ENCODE measurements at regions not wholly inside any gene's neighbourhood (a gene's known extent, or its start where the extent isn't known, plus 50 kb on each side); places are given as distances from the start of the nearest gene placed in this dataset.

DNA sequence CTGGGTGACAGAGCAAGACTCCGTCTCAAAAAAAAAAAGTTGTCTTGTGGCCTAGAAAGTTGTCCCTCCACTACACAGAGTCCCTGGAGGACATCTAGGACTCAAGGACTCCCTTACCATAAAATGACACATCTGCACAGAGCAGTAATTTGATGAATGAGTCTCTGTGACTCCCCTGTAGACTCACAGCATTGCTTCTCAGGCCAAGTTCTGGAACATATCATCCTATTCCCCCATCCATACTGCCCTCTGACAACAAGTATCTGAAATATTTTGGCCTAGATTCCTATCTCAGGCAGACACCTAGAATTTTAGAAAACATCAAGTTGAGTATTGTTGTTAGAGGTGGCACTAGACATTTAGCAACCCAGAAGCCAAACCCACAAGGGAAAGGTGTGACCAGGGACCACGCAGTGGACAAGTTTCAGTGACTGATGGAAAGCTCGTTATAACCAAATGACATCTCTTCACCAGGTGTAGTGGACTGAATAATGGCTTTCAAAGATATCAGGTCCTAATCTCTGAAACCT, 97.9 kb upstream of the ATP8B1 start:
- no peak overlapping the region for H3K4me3 Mint-ChIP-seq
- TF ChIP-seq, protein P1, sequence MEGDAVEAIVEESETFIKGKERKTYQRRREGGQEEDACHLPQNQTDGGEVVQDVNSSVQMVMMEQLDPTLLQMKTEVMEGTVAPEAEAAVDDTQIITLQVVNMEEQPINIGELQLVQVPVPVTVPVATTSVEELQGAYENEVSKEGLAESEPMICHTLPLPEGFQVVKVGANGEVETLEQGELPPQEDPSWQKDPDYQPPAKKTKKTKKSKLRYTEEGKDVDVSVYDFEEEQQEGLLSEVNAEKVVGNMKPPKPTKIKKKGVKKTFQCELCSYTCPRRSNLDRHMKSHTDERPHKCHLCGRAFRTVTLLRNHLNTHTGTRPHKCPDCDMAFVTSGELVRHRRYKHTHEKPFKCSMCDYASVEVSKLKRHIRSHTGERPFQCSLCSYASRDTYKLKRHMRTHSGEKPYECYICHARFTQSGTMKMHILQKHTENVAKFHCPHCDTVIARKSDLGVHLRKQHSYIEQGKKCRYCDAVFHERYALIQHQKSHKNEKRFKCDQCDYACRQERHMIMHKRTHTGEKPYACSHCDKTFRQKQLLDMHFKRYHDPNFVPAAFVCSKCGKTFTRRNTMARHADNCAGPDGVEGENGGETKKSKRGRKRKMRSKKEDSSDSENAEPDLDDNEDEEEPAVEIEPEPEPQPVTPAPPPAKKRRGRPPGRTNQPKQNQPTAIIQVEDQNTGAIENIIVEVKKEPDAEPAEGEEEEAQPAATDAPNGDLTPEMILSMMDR (IDR thresholded peaks at IDR 0.05) = no peak
- Histone ChIP-seq H3K9me3 (ENCODE audit: control insufficient read depth, insufficient read depth, low read length) (no peaks in the 10 kb centered on the region), H3K4me1 (ENCODE audit: control insufficient read depth, insufficient read depth, low read length) (no peaks in the 10 kb centered on the region), H3K36me3 (ENCODE audit: control insufficient read depth, insufficient read depth, low read length) (no peaks in the 10 kb centered on the region), H3K27ac (ENCODE audit: low read length) (no peak overlapping the region), H3K27me3 (ENCODE audit: control insufficient read depth, insufficient read depth, low read length) (no peaks in the 10 kb centered on the region), H3K4me3 (ENCODE audit: low read length) (no peak overlapping the region)
- H3K27me3 Mint-ChIP-seq (ENCODE audit: low read depth in 2 of 2) = peaks cover 3 to 5% of the 10 kb centered on the region in 2 donors
- no peaks in the 10 kb centered on the region for H3K36me3 Mint-ChIP-seq
- no peak overlapping the region for H3K27ac Mint-ChIP-seq
- no peaks in the 10 kb centered on the region for H3K9me3 Mint-ChIP-seq
- DNase-seq (no peak), ATAC-seq (no peak)
- 90% methylated on average over 3 of the region's 3 CpGs for WGBS (ENCODE audit: insufficient coverage)
- intact Hi-C loops (cut with micrococcal nuclease) = no loop called here
- H3K4me1 Mint-ChIP-seq = no peaks in the 10 kb centered on the region

DNA sequence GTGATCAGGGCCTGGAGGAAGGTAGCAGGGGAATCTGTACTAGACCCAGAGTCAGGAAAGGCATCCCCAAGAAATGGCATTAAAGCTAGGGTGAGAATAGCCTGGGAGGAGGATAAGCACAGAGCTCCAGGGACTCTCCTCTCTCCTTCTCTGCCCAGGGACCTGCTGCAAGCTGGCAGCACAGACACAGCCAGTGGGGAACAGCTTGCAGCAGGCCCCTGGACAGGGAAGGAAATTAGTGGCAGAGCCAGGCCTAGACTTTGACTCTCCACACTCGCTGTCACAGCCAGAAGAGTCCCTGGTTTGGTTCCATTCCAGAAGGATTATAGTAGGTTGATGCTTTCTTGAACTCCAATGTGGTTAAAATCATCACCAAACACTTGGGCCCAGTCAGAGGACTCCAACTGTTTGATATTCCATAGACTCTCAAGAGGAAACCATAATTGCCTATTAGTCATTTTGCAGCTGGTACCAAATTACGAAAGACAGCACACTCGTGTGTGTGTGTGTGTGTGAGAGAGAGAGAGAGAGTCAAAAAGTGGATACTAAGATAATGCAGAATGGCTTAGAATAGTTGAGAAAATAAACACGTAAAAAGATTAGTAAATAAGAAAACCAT, 95.5 kb upstream of the ATP8B1 start:
- Mint-ChIP-seq H3K9me3 (no peaks in the 10 kb centered on the region), H3K27ac (no peak overlapping the region), H3K4me3 (no peak overlapping the region), H3K27me3 (ENCODE audit: low read depth in 2 of 2) (no peaks in the 10 kb centered on the region), H3K36me3 (no peaks in the 10 kb centered on the region), H3K4me1 (no peaks in the 10 kb centered on the region)
- intact Hi-C loops (cut with micrococcal nuclease) = no loop called here
- H3K36me3 ChIP-seq (ENCODE audit: control insufficient read depth, insufficient read depth, low read length) = no peaks in the 10 kb centered on the region
- no peaks in the 10 kb centered on the region for H3K4me1 ChIP-seq (ENCODE audit: control insufficient read depth, insufficient read depth, low read length)
- ATAC-seq (no peak), DNase-seq (no peak)
- no peaks in the 10 kb centered on the region for H3K27me3 ChIP-seq (ENCODE audit: control insufficient read depth, insufficient read depth, low read length)
- no peaks in the 10 kb centered on the region for H3K9me3 ChIP-seq (ENCODE audit: control insufficient read depth, insufficient read depth, low read length)
- WGBS (ENCODE audit: insufficient coverage) = 84% methylated on average over 3 of the region's 4 CpGs
- TF ChIP-seq, protein P1 (IDR thresholded peaks at IDR 0.05) = no peak
- H3K27ac ChIP-seq (ENCODE audit: low read length) = no peak overlapping the region
- no peak overlapping the region for H3K4me3 ChIP-seq (ENCODE audit: low read length)

DNA sequence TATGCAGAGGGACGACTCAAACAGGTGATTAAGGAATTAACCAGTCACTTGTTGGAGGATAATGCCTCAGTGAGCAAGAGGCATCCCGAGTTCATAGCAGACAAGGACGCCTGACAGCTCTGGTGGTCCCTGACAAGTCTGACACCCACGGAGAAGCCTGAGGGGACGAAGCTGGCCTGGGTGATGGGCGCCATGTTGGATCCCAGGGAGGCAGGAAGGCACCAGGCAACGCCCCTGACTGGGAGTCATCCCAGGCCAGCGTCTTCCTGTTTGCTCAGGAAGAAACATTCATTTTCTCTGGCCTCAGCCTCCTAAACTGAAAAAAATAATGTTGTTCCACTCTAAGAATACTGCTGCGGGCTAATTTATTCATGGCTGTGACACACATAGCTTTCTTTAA, 92.1 kb upstream of the ATP8B1 start:
- no peak for ATAC-seq
- WGBS (ENCODE audit: insufficient coverage) = 83% methylated on average over 9 of the region's 9 CpGs
- Histone ChIP-seq H3K4me3 (ENCODE audit: low read length) (no peak overlapping the region), H3K36me3 (ENCODE audit: control insufficient read depth, insufficient read depth, low read length) (no peaks in the 10 kb centered on the region), H3K4me1 (ENCODE audit: control insufficient read depth, insufficient read depth, low read length) (no peaks in the 10 kb centered on the region), H3K9me3 (ENCODE audit: control insufficient read depth, insufficient read depth, low read length) (no peaks in the 10 kb centered on the region), H3K27me3 (ENCODE audit: control insufficient read depth, insufficient read depth, low read length) (no peaks in the 10 kb centered on the region), H3K27ac (ENCODE audit: low read length) (no peak overlapping the region)
- DNase-seq = no peak
- Mint-ChIP-seq H3K27ac (no peak overlapping the region), H3K9me3 (no peaks in the 10 kb centered on the region), H3K4me3 (no peak overlapping the region), H3K27me3 (ENCODE audit: low read depth in 2 of 2) (peaks cover 0 to 2% of the 10 kb centered on the region in 2 donors), H3K36me3 (no peaks in the 10 kb centered on the region), H3K4me1 (no peaks in the 10 kb centered on the region)
- intact Hi-C loops (cut with micrococcal nuclease) = no loop called here
- TF ChIP-seq, protein P1 (IDR thresholded peaks at IDR 0.05) = no peak
